Astrocyte of the hippocampus (primary cell): ENCODE measurements at regions not wholly inside any gene's neighbourhood (a gene's known extent, or its start where the extent isn't known, plus 50 kb on each side); places are given as distances from the start of the nearest gene placed in this dataset.
"Not testable (repeated sequence)": the region's sequence is repeated elsewhere in the genome, so short reads cannot be mapped to it uniquely, and the experiment has no call there.

Experiments
- DNase-seq: peaks from one replicate; pipeline ENCODE4 v3.0.0; 2011; ENCODE audit warnings: low read depth, low spot score

DNA sequence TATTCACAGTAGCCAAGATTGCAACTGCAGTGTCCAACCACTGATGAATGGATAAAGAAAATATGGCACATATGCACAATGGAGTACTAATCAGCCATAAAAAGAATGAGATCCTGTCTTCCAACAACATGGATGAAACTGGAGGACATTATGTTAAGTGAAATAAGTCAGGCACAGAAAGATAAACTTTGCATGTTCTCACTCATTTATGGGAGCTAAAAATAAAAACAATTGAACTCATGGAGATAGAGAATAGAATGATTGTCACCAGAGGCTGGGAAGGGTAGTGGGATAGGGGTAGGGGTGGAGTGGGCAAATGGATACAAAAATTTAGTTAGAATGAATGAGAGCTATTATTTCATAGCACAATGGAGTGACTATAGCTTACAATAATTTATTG lies 305.5 kb upstream of the ETAA1 start:
- DNase-seq = no peak

GRCh38 chr2:67095121-67095520 lies 302.0 kb upstream of the ETAA1 start:
- no peak for DNase-seq

GRCh38 chr2:67096886-67097285 lies 300.2 kb upstream of the ETAA1 start:
- DNase-seq = no peak

DNA sequence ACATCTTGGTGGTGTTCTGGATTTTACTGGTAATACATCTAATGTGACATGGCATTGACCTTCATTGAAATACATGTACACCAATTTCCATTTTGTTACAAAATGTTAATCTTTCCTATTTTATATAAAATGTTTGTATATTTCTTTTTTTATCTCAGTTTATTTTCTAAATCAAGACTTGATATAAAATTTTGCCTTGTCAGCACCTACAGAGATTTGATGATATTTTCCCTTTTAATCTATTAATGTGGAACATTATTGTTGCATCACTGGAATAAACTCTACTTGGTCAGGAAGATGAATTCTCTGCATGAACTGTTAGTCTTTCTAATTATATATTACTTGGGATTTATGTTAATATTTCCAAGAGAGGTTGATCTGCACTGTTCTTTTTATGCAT lies 294.0 kb upstream of the ETAA1 start:
- DNase-seq = no peak

DNA sequence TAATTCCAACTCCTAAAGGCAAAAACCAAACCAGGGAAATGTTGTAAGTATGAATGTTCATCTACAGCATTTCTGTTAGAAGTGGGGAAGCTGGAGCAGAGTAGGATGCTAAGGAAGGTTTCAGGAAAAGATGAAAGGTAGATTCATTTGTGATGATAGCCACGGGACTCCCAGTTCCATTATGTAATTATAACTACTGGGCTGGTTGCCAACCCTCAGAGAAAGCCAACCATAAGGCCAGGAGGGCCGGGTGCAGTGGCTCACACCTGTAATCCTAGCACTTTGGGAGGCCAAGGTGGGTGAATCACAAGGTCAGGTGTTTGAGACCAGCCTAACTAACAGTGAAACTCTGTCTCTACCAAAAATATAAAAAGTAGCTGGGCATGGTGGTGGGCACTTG lies 288.9 kb upstream of the ETAA1 start:
- DNase-seq = no peak

GRCh38 chr2:67124531-67124930 lies 272.6 kb upstream of the ETAA1 start:
- DNase-seq = no peak

- DNase-seq = peak; percentile 5
Measured at GRCh38 chr2:67130531-67131256, 266.4 kb upstream of the ETAA1 start.

DNA sequence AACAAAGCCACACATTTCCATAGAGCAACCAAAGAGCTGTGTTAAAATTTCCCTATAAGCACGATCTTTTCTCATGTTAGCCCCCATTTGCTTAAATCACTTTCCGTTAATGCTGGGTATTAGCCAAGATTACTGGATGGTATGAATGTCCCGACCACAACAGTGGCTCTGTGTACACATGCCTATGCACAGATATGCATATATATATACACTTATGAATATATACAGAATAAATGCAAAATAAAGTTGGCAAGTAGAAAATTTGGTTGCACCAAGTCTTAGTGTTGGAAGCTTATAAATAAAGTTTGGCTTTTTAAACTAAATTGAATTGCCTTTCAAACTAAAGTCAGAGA lies 265.9 kb upstream of the ETAA1 start:
- DNase-seq = no peak

- DNase-seq = not testable (repeated sequence)
Measured at GRCh38 chr2:67132441-67132940, 264.6 kb upstream of the ETAA1 start.

DNA sequence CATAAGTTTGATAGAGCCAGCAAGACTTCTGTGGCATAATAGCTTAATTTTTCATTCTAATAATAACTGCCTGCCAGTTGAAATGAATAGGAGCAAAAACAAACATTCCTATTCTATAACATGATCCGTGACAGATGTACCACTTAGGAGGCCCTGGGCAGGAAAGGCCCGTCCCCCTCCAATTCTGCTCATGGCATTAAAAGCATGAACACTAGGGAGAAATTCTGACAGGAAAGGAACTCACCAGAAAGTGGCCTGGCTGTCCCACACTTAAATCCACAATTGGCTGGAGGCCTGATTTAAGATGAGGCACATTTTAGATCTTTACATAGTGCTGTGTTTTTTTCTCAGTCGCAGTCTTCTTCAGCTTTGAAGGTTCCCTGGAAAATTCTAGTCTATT lies 261.9 kb upstream of the ETAA1 start:
- DNase-seq = no peak

DNA sequence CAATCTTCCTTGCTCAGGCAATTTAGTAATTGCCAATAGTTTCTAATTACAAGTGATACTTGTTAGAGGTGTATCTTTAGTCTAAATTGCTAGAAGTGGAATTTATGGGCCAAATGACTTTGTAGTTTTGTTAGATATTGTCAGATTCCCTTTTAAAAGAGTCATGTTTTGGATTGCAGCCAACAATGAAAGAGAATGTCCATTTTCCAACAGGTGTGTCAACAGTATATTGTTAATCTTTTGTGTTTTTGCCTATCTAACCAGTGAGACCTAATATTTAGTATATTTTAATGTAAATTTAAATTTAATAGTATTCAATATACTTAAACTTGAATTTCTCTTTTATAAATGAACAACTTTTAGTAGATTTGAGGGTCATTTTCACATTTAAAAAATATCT lies 259.4 kb upstream of the ETAA1 start:
- DNase-seq = no peak

- no peak for DNase-seq
Measured at GRCh38 chr2:67142071-67142470, 255.1 kb upstream of the ETAA1 start.

- no peak for DNase-seq
Measured at GRCh38 chr2:67142741-67143140, 254.4 kb upstream of the ETAA1 start.

GRCh38 chr2:67145851-67146250 lies 251.3 kb upstream of the ETAA1 start:
- DNase-seq = no peak

DNA sequence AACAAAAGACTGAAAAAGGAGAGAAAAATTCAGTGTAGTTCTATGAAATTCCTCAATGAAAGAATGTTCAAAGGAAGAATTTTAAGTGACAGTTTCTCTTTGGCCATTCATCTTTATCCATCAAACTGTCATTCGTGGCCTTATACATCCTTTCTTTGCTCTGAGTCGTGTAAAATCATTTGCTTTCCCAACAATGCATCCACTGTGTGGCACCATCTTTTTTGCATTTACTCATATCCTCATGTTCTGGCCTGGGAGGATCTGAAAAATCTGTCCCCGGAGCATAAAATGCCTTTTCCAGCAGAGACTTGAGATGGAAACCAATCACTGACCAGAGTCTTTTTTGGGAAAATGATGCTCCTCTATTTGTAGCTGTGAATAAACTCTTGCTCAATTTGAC lies 240.3 kb upstream of the ETAA1 start:
- DNase-seq = no peak

GRCh38 chr2:67158718-67159117 lies 238.4 kb upstream of the ETAA1 start:
- no peak for DNase-seq

- DNase-seq = no peak
Measured at GRCh38 chr2:67159929-67160328, 237.2 kb upstream of the ETAA1 start.

GRCh38 chr2:67164771-67165522 lies 232.2 kb upstream of the ETAA1 start:
- DNase-seq = no peak

DNA sequence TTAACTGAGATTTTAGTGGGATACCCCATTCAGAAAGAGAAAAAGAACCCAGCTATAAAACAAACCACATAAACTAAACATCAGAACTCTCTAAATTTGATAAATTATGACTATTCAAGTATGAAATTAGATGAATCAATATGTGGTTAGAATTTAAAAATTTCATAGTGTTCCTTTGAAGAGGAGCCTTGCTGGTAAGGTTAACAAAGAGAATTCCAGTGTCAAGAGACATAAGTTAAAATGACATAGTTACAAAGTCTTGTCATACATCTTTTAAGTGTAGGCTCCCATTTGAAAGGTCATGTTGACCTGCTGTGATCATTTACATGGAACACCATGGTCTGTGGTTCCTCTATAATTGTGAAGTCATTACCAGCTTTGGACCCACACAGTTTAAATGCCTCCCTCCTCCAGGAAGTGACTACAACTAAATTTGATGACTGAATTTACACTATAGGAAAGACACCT lies 231.6 kb upstream of the ETAA1 start:
- DNase-seq = no peak

GRCh38 chr2:67166511-67166910 lies 230.6 kb upstream of the ETAA1 start:
- not testable (repeated sequence) for DNase-seq

DNA sequence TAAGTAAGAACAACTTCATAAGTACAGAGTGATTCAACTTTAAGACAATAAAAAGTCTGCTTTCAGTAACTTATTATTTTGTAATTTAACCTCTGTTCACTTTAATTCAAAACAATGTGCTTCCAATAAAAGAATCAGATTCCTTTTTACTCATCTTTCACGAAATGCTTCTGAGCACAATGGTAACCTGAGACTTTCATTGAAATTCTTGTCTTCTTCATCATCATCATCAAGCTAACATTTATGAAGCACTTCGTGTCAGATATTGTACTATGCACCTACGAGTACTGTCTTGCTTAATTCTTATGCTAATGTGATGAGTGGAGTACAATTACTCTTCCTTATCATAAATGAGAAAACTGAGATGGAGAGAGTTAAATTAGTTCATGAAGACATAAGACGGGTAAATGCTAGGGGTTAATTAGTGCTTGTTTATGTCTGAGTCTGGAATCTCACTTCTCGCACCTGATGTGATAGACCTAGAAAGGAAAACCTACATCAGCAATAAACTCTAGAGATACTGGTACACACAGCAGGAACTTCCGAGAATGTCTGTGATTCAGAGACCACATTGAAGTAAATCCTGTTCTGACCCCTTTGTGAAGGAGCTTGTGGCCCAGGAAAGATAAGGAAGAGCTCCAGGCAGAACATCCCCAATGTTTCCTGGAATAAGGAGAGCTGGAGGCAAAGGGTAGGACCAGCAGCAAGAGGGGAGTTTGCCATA lies 227.6 kb upstream of the ETAA1 start:
- no peak for DNase-seq

DNA sequence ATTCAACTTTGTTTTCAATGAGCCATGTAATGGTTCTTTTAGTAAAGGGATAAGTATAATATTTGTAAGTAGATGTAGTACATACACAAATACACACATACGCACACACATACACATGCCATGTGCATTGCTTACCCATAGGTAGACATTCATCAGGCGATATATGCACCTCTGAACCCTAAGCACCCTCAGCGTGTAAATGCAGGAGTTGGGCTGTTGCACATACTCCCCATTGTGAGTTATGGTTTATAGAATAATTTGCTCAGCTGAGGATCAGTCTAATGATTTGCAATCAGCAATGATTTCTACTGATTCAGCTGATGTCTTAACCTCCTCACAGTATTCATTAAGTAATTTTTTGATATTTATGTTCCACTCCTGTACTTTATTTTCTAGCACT lies 217.6 kb upstream of the ETAA1 start:
- DNase-seq = no peak
